HepG2 (cell line): ENCODE measurements at regions not wholly inside any gene's neighbourhood (a gene's known extent, or its start where the extent isn't known, plus 50 kb on each side); places are given as distances from the start of the nearest gene placed in this dataset.

ENCODE experiments used
- CTCF ChIP-seq: sonication (generic); formaldehyde crosslinking; IDR thresholded peaks from 2 replicates; pipeline ENCODE4 v1.5.0; 2020; ENCODE audit warnings: mild to moderate bottlenecking, missing genetic modification reagents, moderate library complexity
- HNF1B ChIP-seq: sonication (generic); formaldehyde crosslinking; IDR thresholded peaks from 2 replicates; pipeline ENCODE4 v1.5.1; 2020; ENCODE audit warnings: mild to moderate bottlenecking, moderate library complexity, missing genetic modification reagents
- ONECUT2 ChIP-seq: sonication (generic); formaldehyde crosslinking; IDR thresholded peaks from 2 replicates; pipeline ENCODE4 v1.4.0; 2020; ENCODE audit warnings: missing genetic modification reagents
- TRIM24 ChIP-seq: sonication (generic); formaldehyde crosslinking; IDR thresholded peaks from 2 replicates; pipeline ENCODE4 v1.8.0; 2022; ENCODE audit warnings: mild to moderate bottlenecking, missing genetic modification reagents
- ZHX1 ChIP-seq: sonication (generic); formaldehyde crosslinking; IDR thresholded peaks from 2 replicates; pipeline ENCODE4 v1.8.1; 2022; ENCODE audit warnings: low read depth, mild to moderate bottlenecking, missing genetic modification reagents
- ZNF3 ChIP-seq: IDR thresholded peaks from 2 replicates; pipeline ENCODE4 v1.7.0; 2017; ENCODE audit warnings: inconsistent platforms
- ZSCAN30 ChIP-seq: sonication (generic); formaldehyde crosslinking; IDR thresholded peaks from 2 replicates; pipeline ENCODE4 v1.5.0; 2020; ENCODE audit warnings: mild to moderate bottlenecking, missing genetic modification reagents

- TF ChIP-seq HNF1B (CRISPR knock-in tag) (no peak), CTCF (CRISPR knock-in tag) (no peak), TRIM24 (no peak), ONECUT2 (no peak), ZHX1 (no peak), ZSCAN30 (CRISPR knock-in tag) (no peak), ZNF3 (CRISPR knock-in tag) (no peak)
Observed at GRCh38 chr3:68274286-68274685, 619.9 kb upstream of the SUCLG2 start.
